Endothelial cell of umbilical vein (primary cell): ENCODE measurements at regions not wholly inside any gene's neighbourhood (a gene's known extent, or its start where the extent isn't known, plus 50 kb on each side); places are given as distances from the start of the nearest gene placed in this dataset.

Source experiments
- BruUV-seq: library from RNA; stranded (reverse); fragments of 400-500 nt; replicated peaks from 2 replicates; lab custom pipeline; 2021; lab: Mats Ljungman, UMichigan
- CTCF ChIA-PET: fragments of 300-600, 350-600 bp; sonication (Branson Sonifier 250); formaldehyde crosslinking; loops from one replicate; lab custom pipeline; 2021; ENCODE audit warnings: antibody characterized with exemption, inconsistent platforms; lab: Charles Lee
- POLR2A ChIA-PET: fragments of 300-600, 350-600 bp; sonication (Branson Sonifier 250); formaldehyde crosslinking; loops from one replicate; lab custom pipeline; 2021; ENCODE audit warnings: antibody characterized with exemption, inconsistent platforms; lab: Charles Lee
- DNase-seq: peaks from one replicate; pipeline ENCODE4 v3.0.0-alpha.2; 2011; ENCODE audit warnings: low read depth, low spot score
- FAIRE-seq: peaks from 2 replicates; lab custom pipeline; 2011; peaks lifted over from hg19 to GRCh38; lab: Jason Lieb, UNC
- H2AFZ ChIP-seq: 2 replicates; pipeline ENCODE4 v1.6.0; 2012; ENCODE audit warnings: low read depth, low read length, control low read depth, inconsistent platforms
- H3K27ac ChIP-seq: 2 replicates; pipeline ENCODE4 v1.5.1; 2011; ENCODE audit warnings: low read depth, mild to moderate bottlenecking, control low read depth, low read length, moderate library complexity; ENCODE audit not compliant: insufficient read depth
- H3K27me3 ChIP-seq, 2 experiments: 2 replicates each; pipeline versions ENCODE4 v1.6.0 to v1.6.1; 2011; ENCODE audit warnings: low read length in 2 of 2, mixed read lengths in 1 of 2; ENCODE audit not compliant: control insufficient read depth in 2 of 2, insufficient read depth in 2 of 2
- H3K36me3 ChIP-seq, 2 experiments: 2 replicates in 1 of 2; 3 replicates in 1 of 2; pipeline ENCODE4 v1.5.1; 2011; ENCODE audit warnings: low read length in 2 of 2, mild to moderate bottlenecking in 1 of 2, moderate library complexity in 1 of 2; ENCODE audit not compliant: control insufficient read depth in 2 of 2, insufficient read depth in 2 of 2; ENCODE audit errors: extremely low read depth in 1 of 2
- H3K4me1 ChIP-seq: 3 replicates; pipeline ENCODE4 v1.5.1; 2011; ENCODE audit warnings: mild to moderate bottlenecking, low read length; ENCODE audit not compliant: control insufficient read depth, insufficient read depth; ENCODE audit errors: extremely low read depth
- H3K4me2 ChIP-seq: 2 replicates; pipeline ENCODE4 v1.6.1; 2011; ENCODE audit warnings: low read length, control low read depth, mixed read lengths; ENCODE audit not compliant: insufficient read depth
- H3K4me3 ChIP-seq, 3 experiments: fragments of 200-600 bp in 1 of 3; sonication (generic), shearing (Covaris generic) in 1 of 3; replicated peaks in 1 of 3; 2 replicates each; pipeline ENCODE4 v1.5.1; 2011 to 2016; ENCODE audit warnings: control low read depth in 3 of 3, low read length in 3 of 3, mild to moderate bottlenecking in 2 of 3, inconsistent platforms in 1 of 3, low read depth in 1 of 3, moderate library complexity in 1 of 3; ENCODE audit not compliant: insufficient read depth in 1 of 3
- H3K79me2 ChIP-seq: 2 replicates; pipeline ENCODE4 v1.6.0; 2012; ENCODE audit warnings: low read length, inconsistent platforms; ENCODE audit not compliant: control insufficient read depth, insufficient read depth
- H3K9ac ChIP-seq: replicated peaks from 2 replicates; pipeline ENCODE3; 2011; ENCODE audit warnings: low read length, control low read depth; ENCODE audit not compliant: insufficient read depth; ENCODE audit errors: extremely low read depth
- H3K9me1 ChIP-seq: replicated peaks from 3 replicates; pipeline ENCODE4 v1.6.0; 2011; ENCODE audit warnings: mild to moderate bottlenecking, low read length; ENCODE audit not compliant: control insufficient read depth, insufficient read depth; ENCODE audit errors: extremely low read depth
- H3K9me3 ChIP-seq: replicated peaks from 2 replicates; pipeline ENCODE4 v1.5.1; 2012; ENCODE audit warnings: low read length, inconsistent platforms; ENCODE audit not compliant: control insufficient read depth, insufficient read depth
- H4K20me1 ChIP-seq: replicated peaks from 2 replicates; pipeline ENCODE3; 2011; ENCODE audit warnings: mild to moderate bottlenecking, low read length; ENCODE audit not compliant: control insufficient read depth, insufficient read depth; ENCODE audit errors: extremely low read depth
- CTCF ChIP-seq, 2 donors: IDR thresholded peaks; 1 replicate in 1 of 2; 2 replicates in 1 of 2; pipeline ENCODE4 v1.5.1; 2011; ENCODE audit warnings: low read length in 2 of 2, mild to moderate bottlenecking in 2 of 2, moderate library complexity in 2 of 2, control low read depth in 1 of 2, inconsistent platforms in 1 of 2, low read depth in 1 of 2; ENCODE audit not compliant: insufficient read depth in 1 of 2; ENCODE audit errors: extremely low read depth in 1 of 2
- EZH2 ChIP-seq: IDR thresholded peaks from 2 replicates; pipeline ENCODE4 v1.6.1; 2012; ENCODE audit warnings: borderline replicate concordance, low read depth, mild to moderate bottlenecking, moderate library complexity, low read length, inconsistent platforms; ENCODE audit not compliant: severe bottlenecking
- FOS ChIP-seq: IDR thresholded peaks from 2 replicates; pipeline ENCODE4 v1.6.1; 2011; ENCODE audit warnings: mild to moderate bottlenecking, low read length, moderate library complexity, borderline replicate concordance; ENCODE audit not compliant: insufficient read depth
- JUN ChIP-seq: IDR thresholded peaks from 2 replicates; pipeline ENCODE4 v1.6.1; 2011; ENCODE audit warnings: borderline replicate concordance, low read depth; ENCODE audit not compliant: insufficient read length, insufficient read depth
- MAX ChIP-seq: IDR thresholded peaks from 2 replicates; pipeline ENCODE4 v1.6.1; 2011; ENCODE audit not compliant: insufficient read depth, insufficient read length
- MYC ChIP-seq: IDR thresholded peaks from one replicate; pipeline ENCODE4 v1.6.1; 2011; ENCODE audit warnings: mild to moderate bottlenecking, low read depth, low read length
- POLR2A ChIP-seq: IDR thresholded peaks from 2 replicates; pipeline ENCODE4 v1.6.1; 2012; ENCODE audit warnings: low read depth, mild to moderate bottlenecking, control low read depth, low read length
- POLR2AphosphoS5 ChIP-seq: IDR thresholded peaks from 2 replicates; pipeline ENCODE4 v1.6.1; 2012; ENCODE audit warnings: low read depth, mild to moderate bottlenecking, control low read depth, low read length, moderate library complexity; ENCODE audit not compliant: insufficient read depth
- dilution Hi-C: fragments of 300-500 bp; cut with MboI; formaldehyde crosslinking; loops from one replicate; pipeline ENCODE4 v1.15.0; 2019; ENCODE audit warnings: low sequenced_read_pairs; ENCODE audit not compliant: extremely low pct_ligation_motif_present
- intact Hi-C: fragments of 100-400 bp; cut with micrococcal nuclease; formaldehyde crosslinking; loops from one replicate; pipeline ENCODE4 v1.10.0; 2022

GRCh38 chr3:144032531-144033239 is 61.1 kb downstream of the DIPK2A start:
- no peaks in the 10 kb centered on the region for H3K27me3 ChIP-seq
- no peak overlapping the region for H3K27ac ChIP-seq
- H2AFZ ChIP-seq, result no peak overlapping the region
- no peaks in the 10 kb centered on the region for H3K4me1 ChIP-seq
- no peaks in the 10 kb centered on the region for H3K9me3 ChIP-seq
- DNase-seq (no peak), FAIRE-seq (no peak)
- no peaks in the 10 kb centered on the region for H4K20me1 ChIP-seq
- ChIA-PET POLR2A (no interaction called here), CTCF (interaction anchor here (1.6 kb wide), 1 partner anchor 13 kb away, joined by 8 read pairs; no protein-coding TSS in a partner anchor)
- H3K9ac ChIP-seq, result no peak overlapping the region
- H3K9me1 ChIP-seq, result no peaks in the 10 kb centered on the region
- TF ChIP-seq FOS, result no peak
- no peak for TF ChIP-seq EZH2
- no peak for TF ChIP-seq POLR2A
- no peak for TF ChIP-seq CTCF (IDR thresholded peaks at IDR 0.05; ENCODE audit: extremely low read depth in 1 of 2, insufficient read depth in 1 of 2, low read depth in 1 of 2, low read length in 2 of 2)
- no peak for TF ChIP-seq POLR2AphosphoS5
- no peak for TF ChIP-seq MYC
- TF ChIP-seq JUN, result no peak
- no peak for TF ChIP-seq MAX
- no peak overlapping the region for H3K4me2 ChIP-seq
- intact Hi-C loops, result no loop called here
- no peaks in the 10 kb centered on the region for H3K79me2 ChIP-seq
- dilution Hi-C loops, result no loop called here
- no peaks in the 10 kb centered on the region for H3K36me3 ChIP-seq
- no TSS peak for BruUV-seq
- H3K4me3 ChIP-seq, result no peak overlapping the region
